Spleen (tissue), 11 donors: ENCODE measurements at regions not wholly inside any gene's neighbourhood (a gene's known extent, or its start where the extent isn't known, plus 50 kb on each side); places are given as distances from the start of the nearest gene placed in this dataset.

Experiments
- DNase-seq: peaks from one replicate; pipeline ENCODE4 v3.0.0-alpha.2; 2020
- H3K27ac ChIP-seq, 8 donors: fragments of 200-600 bp; sonication (generic) in 7 of 8; 1 replicate in 4 of 8; 2 replicates in 4 of 8; pipeline versions ENCODE4 v1.5.0 to v1.8.0; 2016 to 2021; ENCODE audit warnings: inconsistent platforms in 4 of 8, mild to moderate bottlenecking in 4 of 8, moderate library complexity in 1 of 8
- H3K27me3 ChIP-seq, 7 donors: fragments of 200-600 bp; sonication (generic) in 6 of 7; replicated peaks in 1 of 7; 1 replicate in 4 of 7; 2 replicates in 3 of 7; pipeline versions ENCODE4 v1.5.0 to v1.8.0; 2016 to 2021; ENCODE audit warnings: inconsistent platforms in 3 of 7, mild to moderate bottlenecking in 1 of 7
- H3K36me3 ChIP-seq, 6 donors: fragments of 200-600 bp; sonication (generic) in 5 of 6; 1 replicate in 4 of 6; 2 replicates in 2 of 6; pipeline versions ENCODE4 v1.5.0 to v1.8.0; 2016 to 2021; ENCODE audit warnings: inconsistent platforms in 2 of 6
- H3K4me1 ChIP-seq, 6 donors: fragments of 200-600 bp; sonication (generic) in 5 of 6; 1 replicate in 3 of 6; 2 replicates in 3 of 6; pipeline versions ENCODE4 v1.5.0 to v1.8.0; 2016 to 2021; ENCODE audit warnings: inconsistent platforms in 3 of 6
- H3K4me3 ChIP-seq, 8 donors: fragments of 200-600 bp; sonication (generic) in 7 of 8; 1 replicate in 4 of 8; 2 replicates in 4 of 8; pipeline versions ENCODE4 v1.5.0 to v1.8.0; 2016 to 2021; ENCODE audit warnings: inconsistent platforms in 4 of 8, mild to moderate bottlenecking in 4 of 8, moderate library complexity in 2 of 8
- H3K9me3 ChIP-seq, 8 donors: fragments of 200-600 bp; sonication (generic) in 7 of 8; 1 replicate in 4 of 8; 2 replicates in 4 of 8; pipeline versions ENCODE4 v1.5.0 to v1.8.0; 2016 to 2021; ENCODE audit warnings: inconsistent platforms in 4 of 8
- POLR2A ChIP-seq, 3 donors: fragments of 450-650 bp; IDR thresholded peaks; one replicate each; pipeline ENCODE4 v1.5.1; 2017; ENCODE audit warnings: antibody characterized with exemption in 3 of 3, mild to moderate bottlenecking in 1 of 3
- POLR2AphosphoS5 ChIP-seq, 3 donors: sonication (generic); formaldehyde crosslinking; IDR thresholded peaks; one replicate each; pipeline ENCODE4 v1.5.1; 2017; ENCODE audit warnings: antibody characterized with exemption in 3 of 3
- WGBS, 5 donors: extraction: QIAGEN DNeasy Blood & Tissue Kit in 3 of 5; methylation state at CpG; one replicate each; pipeline versions ENCODE4 v1.1.5 to v1.1.7; 2013 to 2018; 5-methylcytosine and 5-hydroxymethylcytosine counted together
- intact Hi-C: fragments of 100-400 bp; cut with DNase I; formaldehyde crosslinking; loops from one replicate; pipeline ENCODE4 v1.15.0; 2023; ENCODE audit warnings: low total_unique reads
- TF ChIP-seq, protein P1 (sequence below), 11 experiments: fragments of 200-600 bp in 7 of 11; fragments of 450-650 bp in 4 of 11; sonication (generic) in 4 of 11; IDR thresholded peaks in 8 of 11; conservative IDR thresholded peaks in 3 of 11; 1 replicate in 7 of 11; 2 replicates in 4 of 11; pipeline versions ENCODE4 v1.4.0 to v1.8.0; 2016 to 2021; ENCODE audit warnings: antibody characterized with exemption in 11 of 11, inconsistent platforms in 4 of 11, mild to moderate bottlenecking in 1 of 11
- donor health status: healthy with polysubstance abuse.
- donor health status: DM: no; HTN: no; CAD: no; lungs with moderate emphysema.
- donor health status: DM: no; HTN: no; CAD: no.
- donor health status: Bipolar disorder and iron deficiency.
- donor health status: healthy.
- donor health status: DM: no; HTN: no; CAD: no.
- donor health status: DM: yes; HTN: yes; CAD: no.

GRCh38 chr13:31518645-31519044 lies 220.7 kb upstream of the RXFP2 start:
- Histone ChIP-seq H3K4me1 (no peaks in the 10 kb centered on the region), H3K4me3 (no peak overlapping the region), H3K9me3 (no peaks in the 10 kb centered on the region), H3K27ac (peak overlapping the region in 1 of 8 donors; percentile 5), H3K36me3 (no peaks in the 10 kb centered on the region), H3K27me3 (no peaks in the 10 kb centered on the region)
- intact Hi-C loops = no loop called here
- TF ChIP-seq POLR2A (IDR thresholded peaks at IDR 0.05) (no peak), POLR2AphosphoS5 (IDR thresholded peaks at IDR 0.05) (no peak)
- TF ChIP-seq, protein P1, sequence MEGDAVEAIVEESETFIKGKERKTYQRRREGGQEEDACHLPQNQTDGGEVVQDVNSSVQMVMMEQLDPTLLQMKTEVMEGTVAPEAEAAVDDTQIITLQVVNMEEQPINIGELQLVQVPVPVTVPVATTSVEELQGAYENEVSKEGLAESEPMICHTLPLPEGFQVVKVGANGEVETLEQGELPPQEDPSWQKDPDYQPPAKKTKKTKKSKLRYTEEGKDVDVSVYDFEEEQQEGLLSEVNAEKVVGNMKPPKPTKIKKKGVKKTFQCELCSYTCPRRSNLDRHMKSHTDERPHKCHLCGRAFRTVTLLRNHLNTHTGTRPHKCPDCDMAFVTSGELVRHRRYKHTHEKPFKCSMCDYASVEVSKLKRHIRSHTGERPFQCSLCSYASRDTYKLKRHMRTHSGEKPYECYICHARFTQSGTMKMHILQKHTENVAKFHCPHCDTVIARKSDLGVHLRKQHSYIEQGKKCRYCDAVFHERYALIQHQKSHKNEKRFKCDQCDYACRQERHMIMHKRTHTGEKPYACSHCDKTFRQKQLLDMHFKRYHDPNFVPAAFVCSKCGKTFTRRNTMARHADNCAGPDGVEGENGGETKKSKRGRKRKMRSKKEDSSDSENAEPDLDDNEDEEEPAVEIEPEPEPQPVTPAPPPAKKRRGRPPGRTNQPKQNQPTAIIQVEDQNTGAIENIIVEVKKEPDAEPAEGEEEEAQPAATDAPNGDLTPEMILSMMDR (IDR thresholded peaks at IDR 0.05 in 8 of 11, conservative IDR thresholded peaks at IDR 0.05 in 3 of 11) = no peak
- 64 to 88% (median 76%) methylated on average over 4 of the region's 4 CpGs for WGBS, 5 donors
- DNase-seq = no peak

GRCh38 chr13:31521435-31521834 lies 217.9 kb upstream of the RXFP2 start:
- no peaks in the 10 kb centered on the region for H3K36me3 ChIP-seq
- H3K27me3 ChIP-seq = no peaks in the 10 kb centered on the region
- H3K4me3 ChIP-seq = no peak overlapping the region
- no peak for DNase-seq
- TF ChIP-seq POLR2A (IDR thresholded peaks at IDR 0.05) (no peak), POLR2AphosphoS5 (IDR thresholded peaks at IDR 0.05) (no peak)
- TF ChIP-seq, protein P1 (IDR thresholded peaks at IDR 0.05 in 8 of 11, conservative IDR thresholded peaks at IDR 0.05 in 3 of 11) = no peak
- no peaks in the 10 kb centered on the region for H3K9me3 ChIP-seq
- H3K27ac ChIP-seq = no peak overlapping the region
- intact Hi-C loops = no loop called here
- no peaks in the 10 kb centered on the region for H3K4me1 ChIP-seq

- H3K9me3 ChIP-seq = no peaks in the 10 kb centered on the region
- no peaks in the 10 kb centered on the region for H3K27me3 ChIP-seq
- no peak overlapping the region for H3K4me3 ChIP-seq
- H3K36me3 ChIP-seq = no peaks in the 10 kb centered on the region
- H3K4me1 ChIP-seq = no peaks in the 10 kb centered on the region
- no peak for DNase-seq
- TF ChIP-seq POLR2A (IDR thresholded peaks at IDR 0.05) (no peak), POLR2AphosphoS5 (IDR thresholded peaks at IDR 0.05) (no peak)
- TF ChIP-seq, protein P1 (IDR thresholded peaks at IDR 0.05 in 8 of 11, conservative IDR thresholded peaks at IDR 0.05 in 3 of 11) = no peak
- WGBS, 5 donors = 70 to 86% (median 75%) methylated on average over 1 of the region's 1 CpG
- intact Hi-C loops = no loop called here
- H3K27ac ChIP-seq = no peak overlapping the region
These were observed 216.9 kb upstream of the RXFP2 start for GRCh38 chr13:31522396-31522795.

DNA sequence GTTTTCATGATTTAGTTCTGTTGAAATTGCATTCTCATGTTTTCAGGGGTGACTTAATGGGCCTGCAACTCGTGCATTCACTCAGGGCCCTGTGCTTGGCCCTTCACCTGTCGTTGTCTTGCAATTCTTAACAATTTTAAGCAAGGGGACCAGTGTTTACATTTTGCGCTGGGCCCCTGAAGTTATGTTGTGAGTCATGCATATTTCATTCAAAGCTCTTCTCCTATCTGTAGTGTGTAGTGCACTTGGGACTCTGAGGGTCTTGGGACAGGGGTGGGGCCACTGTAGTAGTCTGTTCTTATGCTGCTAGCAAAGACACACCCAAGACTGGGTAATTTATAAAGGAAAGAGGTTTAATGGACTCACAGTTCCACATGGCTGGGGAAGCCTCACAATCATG lies 211.2 kb upstream of the RXFP2 start:
- no peak for DNase-seq
- intact Hi-C loops = no loop called here
- Histone ChIP-seq H3K4me3 (no peak overlapping the region), H3K9me3 (no peaks in the 10 kb centered on the region), H3K36me3 (no peaks in the 10 kb centered on the region), H3K27me3 (no peaks in the 10 kb centered on the region), H3K27ac (no peak overlapping the region), H3K4me1 (no peaks in the 10 kb centered on the region)
- TF ChIP-seq, protein P1 (IDR thresholded peaks at IDR 0.05 in 8 of 11, conservative IDR thresholded peaks at IDR 0.05 in 3 of 11) = no peak
- TF ChIP-seq POLR2A (IDR thresholded peaks at IDR 0.05) (no peak), POLR2AphosphoS5 (IDR thresholded peaks at IDR 0.05) (no peak)
- WGBS, 5 donors = 76 to 84% (median 79%) methylated on average over 3 of the region's 3 CpGs
